ENCODE measurements at regions not wholly inside any gene's neighbourhood (a gene's known extent, or its start where the extent isn't known, plus 50 kb on each side); places are given as distances from the start of the nearest gene placed in this dataset.

DNA sequence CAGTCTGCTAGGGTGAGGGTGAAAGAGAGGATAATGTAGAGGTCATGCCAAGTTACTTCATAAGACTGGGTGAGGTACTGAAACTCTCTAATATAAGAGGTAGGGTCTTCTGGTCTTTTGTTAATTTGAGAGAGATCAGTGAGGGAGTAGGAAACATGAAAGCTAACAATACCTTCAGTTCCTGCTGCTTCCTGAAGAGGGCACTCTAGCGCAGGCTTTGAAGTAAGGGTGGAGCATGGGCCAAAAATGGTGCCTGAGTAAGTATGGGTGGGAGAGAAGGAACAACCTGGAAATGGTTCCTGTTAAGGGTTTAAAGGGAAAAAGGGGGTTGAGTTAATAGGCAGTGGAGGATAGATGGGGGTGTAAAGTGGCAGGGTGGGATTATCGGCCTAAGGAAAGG lies 2449.5 kb downstream of the TP53TG3F start (continued):
- TF ChIP-seq, protein P1, sequence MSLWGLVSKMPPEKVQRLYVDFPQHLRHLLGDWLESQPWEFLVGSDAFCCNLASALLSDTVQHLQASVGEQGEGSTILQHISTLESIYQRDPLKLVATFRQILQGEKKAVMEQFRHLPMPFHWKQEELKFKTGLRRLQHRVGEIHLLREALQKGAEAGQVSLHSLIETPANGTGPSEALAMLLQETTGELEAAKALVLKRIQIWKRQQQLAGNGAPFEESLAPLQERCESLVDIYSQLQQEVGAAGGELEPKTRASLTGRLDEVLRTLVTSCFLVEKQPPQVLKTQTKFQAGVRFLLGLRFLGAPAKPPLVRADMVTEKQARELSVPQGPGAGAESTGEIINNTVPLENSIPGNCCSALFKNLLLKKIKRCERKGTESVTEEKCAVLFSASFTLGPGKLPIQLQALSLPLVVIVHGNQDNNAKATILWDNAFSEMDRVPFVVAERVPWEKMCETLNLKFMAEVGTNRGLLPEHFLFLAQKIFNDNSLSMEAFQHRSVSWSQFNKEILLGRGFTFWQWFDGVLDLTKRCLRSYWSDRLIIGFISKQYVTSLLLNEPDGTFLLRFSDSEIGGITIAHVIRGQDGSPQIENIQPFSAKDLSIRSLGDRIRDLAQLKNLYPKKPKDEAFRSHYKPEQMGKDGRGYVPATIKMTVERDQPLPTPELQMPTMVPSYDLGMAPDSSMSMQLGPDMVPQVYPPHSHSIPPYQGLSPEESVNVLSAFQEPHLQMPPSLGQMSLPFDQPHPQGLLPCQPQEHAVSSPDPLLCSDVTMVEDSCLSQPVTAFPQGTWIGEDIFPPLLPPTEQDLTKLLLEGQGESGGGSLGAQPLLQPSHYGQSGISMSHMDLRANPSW (CRISPR knock-in tag; IDR thresholded peaks at IDR 0.05), result no peak

DNA sequence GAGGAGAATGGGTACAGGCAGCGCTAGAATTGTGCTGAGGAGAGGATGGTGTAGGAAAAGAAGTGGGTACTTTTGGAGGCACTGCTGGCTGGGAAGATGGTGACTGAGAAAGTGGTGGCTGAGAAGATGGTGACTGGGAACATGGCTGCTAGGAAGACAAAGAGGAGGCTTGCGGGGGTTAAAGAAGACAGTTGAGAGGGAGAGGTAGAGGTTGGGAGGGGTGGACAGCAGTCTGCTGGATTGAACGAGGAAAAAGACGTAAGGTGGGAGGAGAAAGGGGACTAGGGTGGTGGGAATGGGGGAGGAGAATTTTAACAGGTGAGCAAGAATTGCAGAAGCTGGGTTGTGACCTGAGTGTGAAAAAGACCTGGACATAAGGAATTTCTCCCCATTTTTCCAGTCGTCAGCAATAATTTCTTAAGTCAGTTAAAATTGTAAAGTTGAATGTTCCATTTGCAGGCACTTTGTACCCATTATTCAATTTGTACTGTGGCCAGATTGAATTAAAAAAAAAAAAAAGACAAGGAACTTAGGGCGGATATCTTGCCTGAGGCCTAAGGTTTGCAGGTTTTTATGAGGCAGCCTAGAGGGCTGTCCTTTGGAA lies 2450.0 kb downstream of the TP53TG3F start:
- intact Hi-C loops (cut with micrococcal nuclease), result no loop called here
- Histone ChIP-seq H3K27ac (ENCODE audit: extremely low read depth, low read depth, low read length) (no peak overlapping the region), H3K4me2 (ENCODE audit: insufficient read depth, low read length) (no peak overlapping the region), H4K20me1 (replicated peaks; ENCODE audit: control insufficient read depth, insufficient read depth, low read length) (no peaks in the 10 kb centered on the region), H2AFZ (ENCODE audit: low read depth, low read length) (no peak overlapping the region), H3K4me3 (no peak overlapping the region), H3K9me1 (ENCODE audit: control insufficient read depth, insufficient read depth, low read length) (no peaks in the 10 kb centered on the region), H3K9ac (ENCODE audit: insufficient read depth in 1 of 2, low read depth in 2 of 2, low read length in 2 of 2) (no peak overlapping the region), H3K36me3 (ENCODE audit: control insufficient read depth, insufficient read depth, low read length) (no peaks in the 10 kb centered on the region), H3K9me3 (replicated peaks; ENCODE audit: control insufficient read depth, insufficient read depth, low read depth, low read length) (no peaks in the 10 kb centered on the region; the same call in 1 of the 2 replicates), H3K27me3 (ENCODE audit: control insufficient read depth in 2 of 2, insufficient read depth in 2 of 2, low read length in 2 of 2) (no peaks in the 10 kb centered on the region), H3K4me1 (replicated peaks in 1 of 2; ENCODE audit: control insufficient read depth in 2 of 2, insufficient read depth in 2 of 2, low read length in 2 of 2) (no peaks in the 10 kb centered on the region), H3K79me2 (ENCODE audit: control insufficient read depth, insufficient read depth, low read length) (no peaks in the 10 kb centered on the region)
- 2% methylated on average over 6 of the region's 6 CpGs for WGBS (ENCODE audit: insufficient coverage, low coverage, missing lambda C conversion rate)
- TF ChIP-seq MCM5 (IDR thresholded peaks at IDR 0.05; ENCODE audit: low read depth), result no peak
- no peak for TF ChIP-seq MAFF (IDR thresholded peaks at IDR 0.05; ENCODE audit: low read length)
- no peak for TF ChIP-seq ZNF212 (CRISPR knock-in tag; IDR thresholded peaks at IDR 0.05)
- no peak for TF ChIP-seq SAFB (IDR thresholded peaks at IDR 0.05; ENCODE audit: borderline replicate concordance, low read depth, low read length)
- TF ChIP-seq SMAD2 (IDR thresholded peaks at IDR 0.05; ENCODE audit: low read depth, low read length), result no peak
- TF ChIP-seq ZNF76 (CRISPR knock-in tag; IDR thresholded peaks at IDR 0.05; ENCODE audit: borderline replicate concordance), result no peak
- no peak for TF ChIP-seq SIX5 (IDR thresholded peaks at IDR 0.05; ENCODE audit: borderline replicate concordance in 1 of 2, insufficient read depth in 1 of 2, low read depth in 1 of 2, low read length in 2 of 2)
- no peak for TF ChIP-seq NBN (IDR thresholded peaks at IDR 0.05; ENCODE audit: low read depth)
- in situ Hi-C loops (cut with MboI), result no loop called here
- POLR2A ChIA-PET, result interaction anchor here (0.6 kb wide), 1 partner anchor 150 kb away, joined by 3 read pairs; no protein-coding TSS in a partner anchor
- BruUV-seq (replicated peaks), result no TSS peak
- no peak for ATAC-seq
- no peak for DNase-seq (ENCODE audit: extremely low read depth in 1 of 4, low spot score in 3 of 4)
- CTCF ChIA-PET (ENCODE audit: low intra/inter-chr PET ratio), result no interaction called here
- no peak for FAIRE-seq

All from K562 (cell line).